GM19239 (cell line): ENCODE measurements at regions not wholly inside any gene's neighbourhood (a gene's known extent, or its start where the extent isn't known, plus 50 kb on each side); places are given as distances from the start of the nearest gene placed in this dataset.
"Not testable (repeated sequence)": the region's sequence is repeated elsewhere in the genome, so short reads cannot be mapped to it uniquely, and the experiment has no call there.

Experiments used
- DNase-seq: peaks from one replicate; pipeline ENCODE4 v3.0.0; 2011; ENCODE audit warnings: low spot score; ENCODE audit not compliant: insufficient read length
- FAIRE-seq: peaks from 2 replicates; lab custom pipeline; 2011; peaks lifted over from hg19 to GRCh38; lab: Jason Lieb, UNC

DNA sequence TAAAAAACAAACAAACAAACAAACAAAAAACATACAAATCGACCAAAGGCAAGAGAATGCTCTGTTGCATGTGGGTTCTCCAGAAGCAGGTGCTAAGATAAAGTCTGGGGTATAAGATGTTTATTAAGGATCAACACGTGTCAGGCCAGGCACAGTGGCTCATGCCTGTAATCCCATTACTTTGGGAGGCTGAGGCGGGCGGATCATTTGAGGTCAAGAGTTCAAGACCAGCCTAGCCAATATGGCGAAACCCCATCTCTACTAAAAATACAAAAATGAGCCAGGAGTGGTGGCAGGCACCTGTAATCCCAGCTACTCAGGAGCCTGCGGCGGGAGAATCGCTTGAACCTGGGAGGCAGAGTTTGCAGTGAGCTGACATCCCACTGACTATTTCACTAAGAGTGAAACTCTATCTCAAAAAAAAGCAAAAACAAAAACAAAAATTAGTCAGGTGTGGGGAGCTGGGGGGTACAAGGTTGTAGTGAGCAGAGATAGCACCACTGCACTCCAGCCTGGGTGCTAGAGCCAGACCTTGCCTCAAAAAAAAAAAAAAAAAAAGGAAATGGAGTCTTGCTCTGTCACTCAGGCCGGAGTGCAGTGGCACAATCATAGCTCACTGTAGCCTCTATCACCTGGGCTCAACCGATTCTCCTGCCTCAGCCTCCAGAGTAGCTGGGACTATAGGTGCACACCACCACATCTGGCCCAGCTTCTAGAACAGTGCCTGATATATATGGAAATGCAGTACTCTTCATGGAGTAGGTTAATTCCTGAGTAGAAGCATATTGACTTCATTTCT lies 86.8 kb upstream of the JARID2 start:
- DNase-seq (no peak), FAIRE-seq (no peak)

DNA sequence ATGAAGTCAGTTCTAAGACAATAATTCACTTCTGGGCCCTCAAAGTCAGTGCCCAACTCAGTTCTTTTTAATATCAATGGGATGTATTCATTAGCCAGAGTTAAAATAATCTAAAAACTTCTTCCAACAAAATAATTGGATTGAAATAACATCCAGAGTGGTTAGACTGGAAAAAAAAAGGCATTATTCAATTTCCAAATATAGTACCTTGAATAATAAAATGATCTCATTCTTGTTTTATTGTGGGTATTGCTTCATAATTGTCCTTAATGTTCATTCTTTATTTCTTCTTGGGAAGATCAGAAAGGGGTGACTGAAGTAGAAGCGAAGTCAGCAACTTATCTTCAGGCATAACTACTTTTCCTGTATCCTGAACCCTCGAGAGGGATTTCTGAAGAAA lies 85.1 kb upstream of the JARID2 start:
- FAIRE-seq: no peak

DNA sequence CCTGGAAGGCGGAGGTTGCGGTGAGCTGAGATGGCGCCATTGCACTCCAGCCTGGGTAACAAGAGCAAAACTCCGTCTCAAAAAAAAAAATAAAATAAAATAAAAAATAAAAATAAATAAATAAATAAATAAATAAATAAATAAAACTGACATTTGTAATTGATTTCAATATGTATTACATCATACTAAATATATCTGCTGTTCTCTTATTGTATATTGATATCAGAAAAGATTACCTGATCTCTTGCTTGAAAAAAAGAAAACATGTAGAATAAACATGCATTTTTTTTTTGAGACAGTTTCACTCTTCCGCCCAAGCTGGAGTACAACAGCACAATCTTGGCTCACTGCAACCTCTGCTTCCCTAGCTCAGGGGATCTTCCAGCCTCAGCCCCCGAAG lies 81.0 kb upstream of the JARID2 start:
- FAIRE-seq: not testable (repeated sequence)

More for the DNA sequence above, 85.1 kb upstream of the JARID2 start:
- no peak for DNase-seq

DNA sequence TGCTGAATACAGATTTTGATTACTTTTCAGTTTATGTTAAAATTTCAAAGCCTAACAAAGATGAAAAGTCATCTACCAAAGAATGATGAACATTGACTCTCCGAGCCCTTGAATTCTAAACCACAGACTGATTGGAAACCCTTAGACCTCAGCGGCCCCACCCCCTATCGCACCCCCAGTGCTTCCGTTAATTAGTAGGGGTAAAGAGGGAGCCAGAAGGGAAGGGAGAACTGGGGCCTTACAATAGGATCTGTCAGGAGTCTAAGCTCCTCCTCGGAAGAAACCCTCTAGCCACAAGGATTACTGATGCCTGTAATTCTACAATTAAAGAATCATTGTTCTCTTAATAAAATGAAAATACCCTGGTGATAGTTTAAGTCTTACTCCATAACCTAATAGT lies 79.7 kb upstream of the JARID2 start:
- DNase-seq (no peak), FAIRE-seq (no peak)

More for the DNA sequence above, 81.0 kb upstream of the JARID2 start:
- DNase-seq: not testable (repeated sequence)

DNA sequence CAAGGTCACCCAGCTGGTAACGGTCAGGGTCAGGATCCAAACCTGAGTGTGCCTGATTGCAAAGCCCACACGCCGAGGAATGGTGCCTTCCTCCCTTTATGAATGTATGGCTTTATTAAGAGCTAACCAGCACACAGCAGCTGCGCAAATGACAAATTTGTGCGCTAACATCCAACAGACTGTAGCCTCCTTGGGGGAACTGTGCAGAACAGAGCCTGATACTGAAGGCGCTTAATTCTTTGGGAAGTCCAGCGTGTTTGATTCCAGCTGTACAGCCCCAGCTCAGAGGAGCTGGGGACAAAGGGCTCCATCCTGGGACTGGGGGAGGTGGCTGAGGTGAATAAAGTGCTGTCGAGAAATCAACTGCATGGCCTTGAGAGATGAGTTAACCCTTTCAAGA lies 75.7 kb upstream of the JARID2 start:
- FAIRE-seq (no peak), DNase-seq (no peak)

DNA sequence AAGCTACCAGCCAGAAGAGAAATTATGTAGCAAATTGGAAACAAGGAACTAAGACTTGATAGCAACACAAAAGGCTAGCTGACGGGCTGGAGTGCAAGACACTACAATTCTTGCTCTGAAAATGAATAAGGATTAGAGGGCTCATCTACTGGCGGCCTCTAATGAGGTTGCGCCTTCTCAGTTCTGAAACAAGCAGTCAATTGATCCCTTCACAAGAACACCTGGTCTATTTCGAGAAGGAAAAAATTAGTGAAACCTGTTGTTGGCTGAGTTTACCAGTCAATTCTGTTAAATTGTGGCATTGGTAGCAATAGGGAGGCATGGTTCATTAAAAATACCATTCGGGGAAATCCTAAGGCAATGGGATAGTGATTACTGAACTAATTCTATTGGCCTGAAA lies 74.8 kb upstream of the JARID2 start:
- DNase-seq (no peak), FAIRE-seq (no peak)

DNA sequence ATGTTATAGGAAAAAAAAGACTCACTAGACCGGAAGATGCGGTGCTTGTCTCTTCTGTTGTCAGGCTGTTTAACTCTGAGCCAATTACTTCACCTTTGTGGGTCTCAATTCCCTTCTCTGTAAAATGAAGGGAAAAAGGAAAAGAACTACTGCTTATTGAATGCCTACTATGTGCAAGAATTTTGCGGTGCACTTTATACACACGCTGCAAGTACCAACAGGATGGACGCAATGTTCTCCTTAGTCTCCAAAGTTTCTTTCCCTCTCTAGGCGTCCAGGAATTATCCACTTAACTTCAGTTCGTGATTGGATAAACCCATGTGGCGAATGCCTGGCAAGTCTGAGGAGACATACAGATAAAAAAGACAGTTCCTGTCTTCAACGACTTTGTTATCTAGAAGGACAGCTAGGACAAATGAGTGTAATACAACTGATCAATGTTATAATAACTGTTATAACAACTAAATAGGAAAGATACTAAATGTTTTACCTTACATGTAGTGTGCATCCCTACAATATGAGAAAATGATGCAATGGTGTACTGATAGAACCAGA lies 69.0 kb upstream of the JARID2 start:
- no peak for FAIRE-seq
- no peak for DNase-seq

DNA sequence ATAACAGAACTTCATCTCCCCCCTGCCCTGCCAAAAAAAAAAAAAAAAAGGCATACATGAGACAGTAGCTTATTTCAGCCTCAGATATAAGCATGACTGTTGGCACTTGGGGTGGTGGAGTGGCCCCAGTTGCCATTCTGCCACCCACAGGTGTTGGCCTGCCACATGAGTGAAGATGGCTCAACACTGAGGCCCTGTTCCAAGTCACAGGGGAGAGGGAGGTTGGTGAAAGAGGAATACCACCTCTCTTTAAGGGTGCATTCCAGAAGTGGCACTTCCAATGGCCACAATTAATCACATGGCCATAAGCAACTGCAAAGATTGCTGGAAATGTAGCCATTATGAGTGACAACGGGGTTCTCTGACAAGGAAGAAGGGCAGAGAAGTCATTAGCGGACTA lies 61.9 kb upstream of the JARID2 start:
- DNase-seq (no peak), FAIRE-seq (no peak)

DNA sequence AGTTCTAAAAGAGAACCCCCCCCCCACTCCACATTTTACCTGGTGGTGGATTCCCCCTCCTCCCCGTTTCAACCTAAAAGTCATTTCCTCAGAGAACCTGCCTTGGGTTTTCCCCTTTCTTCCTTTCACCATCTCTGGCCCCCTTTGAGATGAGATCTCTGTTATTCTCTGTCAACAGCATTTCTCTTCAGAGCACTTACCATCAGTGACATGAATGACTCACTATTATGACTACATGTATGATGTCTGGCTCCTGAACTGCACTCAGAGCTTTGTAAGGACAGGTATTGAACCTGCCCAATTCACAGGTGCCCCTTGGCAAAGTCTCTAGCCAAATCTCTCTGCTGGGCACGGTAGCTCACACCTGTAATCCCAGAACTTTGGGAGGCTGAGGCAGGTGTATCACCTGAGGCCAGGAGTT lies 61.4 kb upstream of the JARID2 start:
- FAIRE-seq (no peak), DNase-seq (no peak)

DNA sequence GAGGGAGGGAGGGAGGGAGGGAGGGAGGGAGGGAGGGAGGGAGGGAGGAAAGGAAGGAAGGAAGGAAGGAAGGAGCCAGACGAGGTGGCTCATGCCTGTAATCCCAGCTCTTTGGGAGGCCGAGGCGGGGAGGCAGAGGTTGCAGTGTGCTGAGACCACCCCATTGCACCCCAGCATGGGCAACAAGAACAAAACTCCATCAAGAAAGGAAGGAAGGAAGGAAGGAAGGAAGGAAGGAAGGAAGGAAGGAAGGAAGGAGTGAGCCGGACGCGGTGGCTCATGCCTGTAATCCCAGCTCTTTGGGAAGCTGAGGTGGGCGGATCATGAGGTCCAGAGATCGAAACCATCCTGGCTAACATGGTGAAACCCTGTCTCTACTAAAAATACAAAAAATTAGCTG lies 60.8 kb upstream of the JARID2 start:
- not testable (repeated sequence) for FAIRE-seq, DNase-seq

DNA sequence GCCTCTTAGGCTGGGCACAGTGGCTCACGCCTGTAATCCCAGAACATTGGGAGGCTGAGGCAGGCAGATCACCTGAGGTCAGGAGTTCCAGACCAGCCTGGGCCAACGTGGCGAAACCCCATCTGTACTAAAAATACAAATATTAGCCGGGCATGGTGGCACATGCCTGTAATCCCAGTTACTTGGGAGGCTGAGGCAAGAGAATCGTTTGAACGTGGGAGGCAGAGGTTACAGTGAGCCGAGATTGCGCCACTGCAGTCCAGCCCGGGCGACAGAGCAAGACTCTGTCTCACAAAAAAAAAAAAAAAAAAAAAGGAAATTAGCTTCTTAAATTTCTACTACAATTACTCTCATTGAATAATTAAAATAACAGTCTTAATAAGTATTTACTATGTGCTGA lies 52.4 kb upstream of the JARID2 start:
- not testable (repeated sequence) for DNase-seq

DNA sequence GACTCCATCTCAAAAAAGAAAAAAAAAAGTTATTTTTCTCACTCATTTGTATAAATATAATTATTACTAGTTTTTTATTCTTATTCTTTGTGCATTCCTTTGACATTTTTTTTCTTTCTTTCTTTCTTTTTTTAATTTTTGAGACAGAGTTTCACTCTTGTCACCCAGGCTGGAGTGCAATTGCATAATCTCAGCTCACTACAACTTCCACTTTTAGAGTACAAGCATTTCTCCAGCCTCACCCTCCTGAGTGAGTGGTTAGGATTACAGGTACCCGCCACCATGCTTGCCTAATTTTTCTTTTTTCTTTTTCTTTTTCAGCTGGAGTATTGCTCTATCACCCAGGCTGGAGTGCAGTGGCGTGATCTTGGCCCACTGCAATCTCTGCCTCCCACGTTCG lies 51.4 kb upstream of the JARID2 start:
- FAIRE-seq: no peak
- DNase-seq: no peak

More for the DNA sequence above, 52.4 kb upstream of the JARID2 start:
- not testable (repeated sequence) for FAIRE-seq
